8988T (cell line): ENCODE measurements at regions not wholly inside any gene's neighbourhood (a gene's known extent, or its start where the extent isn't known, plus 50 kb on each side); places are given as distances from the start of the nearest gene placed in this dataset.
"Not testable (repeated sequence)": the region's sequence is repeated elsewhere in the genome, so short reads cannot be mapped to it uniquely, and the experiment has no call there.

ENCODE experiments used
- DNase-seq: peaks from one replicate; pipeline ENCODE4 v3.0.0; 2011

DNA sequence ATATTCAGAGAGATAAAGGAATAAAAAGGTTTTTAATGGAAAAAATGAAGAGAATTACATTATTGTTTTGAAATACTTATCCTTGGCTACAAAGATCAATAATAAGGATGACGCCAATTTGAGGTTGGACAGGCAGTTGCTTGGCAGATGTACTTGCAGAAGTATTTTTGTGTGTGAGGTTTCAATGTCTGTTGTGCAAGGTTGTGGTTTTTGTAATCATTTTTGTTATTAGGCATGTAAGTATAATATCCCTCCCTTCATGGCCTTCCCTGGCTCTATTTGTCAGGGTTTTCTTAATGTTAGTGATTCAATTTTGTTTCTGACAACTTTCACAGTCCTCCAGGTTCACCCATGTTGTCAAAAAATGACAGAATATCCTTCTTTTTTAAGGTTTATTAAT lies 105.9 kb downstream of the OTOL1 start:
- no peak for DNase-seq

DNA sequence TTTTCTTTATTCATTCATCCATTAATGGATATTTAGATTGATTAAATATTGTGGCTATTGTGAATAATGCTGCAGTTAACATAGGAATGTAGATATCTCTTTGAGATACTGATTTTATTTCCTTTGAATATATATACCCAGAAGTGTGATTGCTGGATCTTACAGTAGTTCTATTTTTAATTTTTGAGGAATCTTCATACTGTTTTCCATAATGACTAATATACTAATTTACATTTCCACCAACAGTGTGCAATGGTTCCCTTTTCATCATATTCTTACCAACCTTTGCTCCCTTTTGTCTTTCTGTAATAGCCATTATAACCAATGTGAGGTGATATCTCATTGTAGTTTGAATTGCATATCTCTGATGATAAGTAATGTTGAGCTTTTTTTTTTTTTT lies 106.3 kb downstream of the OTOL1 start:
- no peak for DNase-seq

- DNase-seq = no peak
These were observed 110.4 kb downstream of the OTOL1 start for GRCh38 chr3:161607056-161607455.

- DNase-seq = no peak
These were observed 122.7 kb downstream of the OTOL1 start for GRCh38 chr3:161619351-161619750.

DNA sequence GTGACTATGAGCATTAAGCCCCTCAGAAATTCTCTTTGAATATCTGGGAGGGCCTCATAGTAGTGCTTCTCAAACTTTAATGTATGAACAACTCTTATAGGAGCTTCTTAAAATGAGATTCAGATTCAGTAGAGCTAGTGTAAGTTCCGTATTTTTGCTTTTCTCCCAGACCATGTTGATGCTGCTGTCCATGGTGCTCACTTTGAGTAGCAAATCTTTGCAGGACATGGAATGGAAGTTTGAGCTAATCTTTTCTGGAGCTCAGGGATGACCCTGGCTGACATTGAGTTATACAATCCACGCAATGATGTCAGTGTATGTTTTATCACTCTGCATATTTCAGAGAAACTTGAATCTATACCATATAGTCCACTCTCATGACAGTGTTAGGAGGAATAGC lies 134.2 kb downstream of the OTOL1 start:
- no peak for DNase-seq

GRCh38 chr3:161631536-161631935 lies 134.9 kb downstream of the OTOL1 start:
- no peak for DNase-seq

GRCh38 chr3:161637559-161637958 lies 141.0 kb downstream of the OTOL1 start:
- no peak for DNase-seq

- DNase-seq = not testable (repeated sequence)
These were observed 142.5 kb downstream of the OTOL1 start for GRCh38 chr3:161639095-161639494.

DNA sequence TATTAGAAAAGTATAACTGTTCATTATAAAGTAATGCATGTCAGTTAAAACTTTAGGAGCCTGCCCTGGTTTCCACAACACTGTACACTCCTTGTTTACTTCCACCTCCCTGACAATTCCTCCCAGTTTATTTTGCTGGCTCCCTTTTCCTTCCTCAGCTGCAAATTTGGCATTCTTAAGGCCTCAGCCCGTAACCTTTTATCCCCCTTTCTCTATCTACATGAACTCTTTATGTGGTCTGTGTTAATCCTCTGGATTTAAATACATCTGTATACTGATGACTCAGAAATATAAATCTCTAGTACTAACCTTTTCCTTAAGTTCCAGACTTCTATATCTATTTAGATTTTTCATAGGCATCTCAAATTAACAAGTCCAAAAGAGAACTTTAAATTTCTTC lies 143.6 kb downstream of the OTOL1 start:
- no peak for DNase-seq

DNA sequence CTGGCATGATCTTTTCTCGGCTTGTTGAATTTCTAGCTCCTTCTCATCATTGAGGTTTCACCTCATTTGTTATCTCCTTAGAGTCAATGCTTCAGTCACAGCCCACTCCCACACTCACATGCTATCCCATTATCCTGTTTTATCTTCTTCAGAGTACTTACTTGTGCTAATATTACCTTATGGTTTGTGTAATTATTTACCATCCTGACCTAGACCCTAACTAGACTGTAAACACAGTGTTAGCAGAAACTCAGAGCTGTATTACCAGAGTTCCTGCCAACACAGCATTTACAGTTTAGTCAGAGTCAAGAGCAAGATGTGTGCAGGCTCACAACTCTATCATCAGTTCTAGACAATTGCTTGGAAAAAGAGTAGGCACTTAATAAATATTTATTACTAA lies 144.7 kb downstream of the OTOL1 start:
- no peak for DNase-seq

GRCh38 chr3:161644891-161645635 lies 148.5 kb downstream of the OTOL1 start:
- DNase-seq = no peak

GRCh38 chr3:161647936-161648470 lies 151.4 kb downstream of the OTOL1 start:
- no peak for DNase-seq

DNA sequence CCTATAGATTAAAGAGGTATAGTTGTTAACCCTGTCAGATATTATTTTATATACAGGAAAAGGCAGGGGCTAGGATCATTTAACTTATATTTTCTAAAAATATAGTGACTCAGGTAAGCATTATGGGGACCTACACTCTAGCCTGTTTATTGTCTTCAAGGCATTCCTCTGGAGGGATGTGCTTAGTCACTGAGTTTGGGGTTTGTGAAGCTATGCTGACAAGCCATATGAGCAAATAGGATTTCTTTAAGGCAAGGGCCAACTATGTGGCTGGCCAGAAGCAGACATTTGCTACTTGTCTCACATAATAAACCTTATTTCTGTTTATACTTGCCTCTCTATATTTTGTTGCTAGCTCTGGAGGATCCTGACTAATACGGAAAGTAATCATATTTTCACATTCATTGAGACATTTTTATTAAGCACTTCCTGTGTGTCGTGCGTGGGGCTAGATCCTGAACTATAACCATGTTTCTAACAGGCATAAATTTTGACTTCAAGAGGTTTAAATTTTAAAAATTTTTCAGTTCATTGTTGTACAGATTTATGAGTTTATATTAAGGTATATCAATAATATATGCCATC lies 153.4 kb downstream of the OTOL1 start:
- DNase-seq = no peak

GRCh38 chr3:161657786-161658185 lies 161.2 kb downstream of the OTOL1 start:
- no peak for DNase-seq

DNA sequence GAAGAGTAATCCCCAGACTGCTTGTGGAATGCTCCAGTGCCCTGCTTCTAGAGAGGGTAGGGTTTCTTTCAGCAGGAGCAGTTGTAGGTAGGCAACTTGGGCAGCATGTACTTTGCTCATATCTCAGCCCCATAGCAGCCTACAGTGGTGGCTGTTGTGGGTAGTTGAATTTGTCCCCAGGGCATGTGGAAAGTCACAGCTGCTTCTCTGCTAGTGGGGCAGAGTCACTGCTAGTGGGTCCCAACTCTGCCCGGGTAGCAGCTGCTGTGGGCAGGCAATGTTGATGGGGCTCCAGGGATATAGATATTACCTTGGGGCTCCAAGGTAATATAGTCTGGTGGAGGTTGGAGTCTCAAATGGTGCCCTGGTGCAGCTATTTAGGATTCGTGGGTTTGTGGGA lies 174.5 kb downstream of the OTOL1 start:
- DNase-seq = no peak

DNA sequence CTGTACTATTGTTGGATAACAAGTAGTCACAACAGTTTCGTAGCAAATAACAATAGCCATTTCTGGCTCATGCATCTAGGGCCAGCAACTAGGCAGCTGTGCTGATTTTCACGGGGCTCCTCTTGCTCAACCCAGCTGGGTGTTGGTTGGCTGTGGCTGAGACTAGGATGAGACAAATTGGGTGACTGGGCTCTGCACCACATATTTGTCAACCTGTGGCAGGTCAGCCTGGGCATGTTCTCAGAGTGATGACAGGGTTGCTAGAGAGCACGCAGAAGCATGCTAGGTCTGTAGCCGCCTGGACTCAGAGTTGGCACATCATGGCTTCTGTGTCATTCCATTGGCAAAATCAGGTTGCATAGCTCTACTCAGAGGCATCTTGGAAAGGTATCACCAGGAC lies 175.9 kb downstream of the OTOL1 start:
- no peak for DNase-seq

- no peak for DNase-seq
These were observed 177.3 kb downstream of the OTOL1 start for GRCh38 chr3:161673866-161674265.

- no peak for DNase-seq
These were observed 177.8 kb downstream of the OTOL1 start for GRCh38 chr3:161674402-161674801.

DNA sequence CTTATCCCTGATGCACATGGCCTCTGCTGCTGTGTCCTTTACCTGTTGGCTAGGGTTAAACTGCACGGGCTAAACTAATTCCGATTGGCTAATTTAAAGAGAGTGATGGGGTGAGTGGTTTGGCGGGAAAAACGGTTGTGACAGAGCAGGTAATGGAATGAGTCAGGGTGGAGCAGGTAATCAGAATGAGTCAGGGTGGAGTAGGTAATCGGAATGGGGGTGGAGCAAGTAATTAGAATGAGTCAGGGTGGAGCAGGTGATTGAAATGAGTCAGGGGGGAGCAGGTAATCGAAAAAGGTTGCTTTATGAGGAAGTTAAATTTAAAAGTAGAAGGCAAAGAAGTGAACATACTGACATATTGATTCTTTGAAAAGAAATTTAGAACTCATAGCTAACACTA lies 185.2 kb downstream of the OTOL1 start:
- DNase-seq = not testable (repeated sequence)

DNA sequence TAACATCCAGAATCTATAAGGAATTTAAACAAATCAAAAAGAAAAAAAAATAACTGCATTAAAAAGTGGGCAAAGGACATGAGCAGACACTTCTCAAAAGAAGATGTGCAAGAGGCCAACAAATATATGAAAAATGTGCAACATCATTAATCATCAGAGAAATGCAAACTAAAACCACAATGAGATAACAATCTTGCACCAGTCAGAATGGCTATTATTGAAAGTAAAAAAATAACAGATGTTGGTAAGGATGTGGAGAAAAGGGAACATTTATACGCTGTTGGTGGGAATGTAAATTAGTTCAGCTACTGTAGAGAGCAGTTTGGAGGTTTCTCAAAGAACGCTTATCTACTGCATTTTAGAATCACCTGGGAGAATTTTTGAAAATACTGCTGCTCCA lies 186.1 kb downstream of the OTOL1 start:
- DNase-seq = no peak

- no peak for DNase-seq
These were observed 193.1 kb downstream of the OTOL1 start for GRCh38 chr3:161689584-161690298.

GRCh38 chr3:161690299-161690620 lies 193.7 kb downstream of the OTOL1 start:
- no peak for DNase-seq

GRCh38 chr3:161691677-161692076 lies 195.1 kb downstream of the OTOL1 start:
- no peak for DNase-seq
